ENCODE measurements at regions not wholly inside any gene's neighbourhood (a gene's known extent, or its start where the extent isn't known, plus 50 kb on each side); places are given as distances from the start of the nearest gene placed in this dataset.
"Not testable (repeated sequence)": the region's sequence is repeated elsewhere in the genome, so short reads cannot be mapped to it uniquely, and the experiment has no call there.

- TF ChIP-seq, protein P1, sequence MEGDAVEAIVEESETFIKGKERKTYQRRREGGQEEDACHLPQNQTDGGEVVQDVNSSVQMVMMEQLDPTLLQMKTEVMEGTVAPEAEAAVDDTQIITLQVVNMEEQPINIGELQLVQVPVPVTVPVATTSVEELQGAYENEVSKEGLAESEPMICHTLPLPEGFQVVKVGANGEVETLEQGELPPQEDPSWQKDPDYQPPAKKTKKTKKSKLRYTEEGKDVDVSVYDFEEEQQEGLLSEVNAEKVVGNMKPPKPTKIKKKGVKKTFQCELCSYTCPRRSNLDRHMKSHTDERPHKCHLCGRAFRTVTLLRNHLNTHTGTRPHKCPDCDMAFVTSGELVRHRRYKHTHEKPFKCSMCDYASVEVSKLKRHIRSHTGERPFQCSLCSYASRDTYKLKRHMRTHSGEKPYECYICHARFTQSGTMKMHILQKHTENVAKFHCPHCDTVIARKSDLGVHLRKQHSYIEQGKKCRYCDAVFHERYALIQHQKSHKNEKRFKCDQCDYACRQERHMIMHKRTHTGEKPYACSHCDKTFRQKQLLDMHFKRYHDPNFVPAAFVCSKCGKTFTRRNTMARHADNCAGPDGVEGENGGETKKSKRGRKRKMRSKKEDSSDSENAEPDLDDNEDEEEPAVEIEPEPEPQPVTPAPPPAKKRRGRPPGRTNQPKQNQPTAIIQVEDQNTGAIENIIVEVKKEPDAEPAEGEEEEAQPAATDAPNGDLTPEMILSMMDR (IDR thresholded peaks at IDR 0.05; ENCODE audit: unreplicated experiment), result no peak
- no peak overlapping the region for H3K4me3 Mint-ChIP-seq
- no peak for DNase-seq (ENCODE audit: low spot score in 2 of 2, unreplicated experiment in 2 of 2)
- peaks cover 13% of the 10 kb centered on the region for H3K9me3 Mint-ChIP-seq
- no peaks in the 10 kb centered on the region for H3K36me3 Mint-ChIP-seq
- no peak overlapping the region for H3K27ac Mint-ChIP-seq
- H3K27me3 Mint-ChIP-seq (ENCODE audit: low read depth), result no peaks in the 10 kb centered on the region
- H3K4me1 Mint-ChIP-seq, result no peaks in the 10 kb centered on the region
These were observed 369.1 kb upstream of the GRM7 start for GRCh38 chr3:6491768-6492167.

DNA sequence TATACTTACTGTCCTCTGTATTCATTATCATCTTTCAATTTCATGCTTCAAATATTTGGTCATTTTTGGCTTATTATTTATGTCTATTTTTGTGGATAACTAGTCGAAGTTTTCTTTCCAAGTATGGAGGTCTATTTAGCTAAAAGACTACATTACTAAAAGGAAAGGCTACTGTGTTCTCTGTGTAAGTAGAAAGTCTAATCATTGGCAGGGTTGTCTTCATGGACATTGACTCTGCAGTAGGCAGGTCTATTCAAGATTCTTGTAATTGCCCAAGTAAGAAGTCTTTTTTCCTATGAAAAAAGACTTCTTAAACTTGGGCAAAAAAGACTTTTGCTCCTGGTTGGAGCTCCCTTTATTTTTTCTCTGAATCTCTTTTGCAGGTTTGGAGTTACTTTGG is 368.6 kb upstream of the GRM7 start:
- Mint-ChIP-seq H3K36me3 (no peaks in the 10 kb centered on the region), H3K27me3 (ENCODE audit: low read depth) (no peaks in the 10 kb centered on the region), H3K4me1 (no peaks in the 10 kb centered on the region), H3K9me3 (peaks cover 13% of the 10 kb centered on the region), H3K4me3 (no peak overlapping the region), H3K27ac (no peak overlapping the region)
- no peak for DNase-seq (ENCODE audit: low spot score in 2 of 2, unreplicated experiment in 2 of 2)
- TF ChIP-seq, protein P1 (IDR thresholded peaks at IDR 0.05; ENCODE audit: unreplicated experiment), result no peak

- not testable (repeated sequence) for DNase-seq (ENCODE audit: low spot score in 2 of 2, unreplicated experiment in 2 of 2); H3K36me3 Mint-ChIP-seq; H3K4me3 Mint-ChIP-seq; H3K27me3 Mint-ChIP-seq (ENCODE audit: low read depth); H3K9me3 Mint-ChIP-seq; H3K27ac Mint-ChIP-seq
- H3K4me1 Mint-ChIP-seq, result peaks cover 12% of the 10 kb centered on the region
These were observed 362.0 kb upstream of the GRM7 start for GRCh38 chr3:6498944-6499343.

DNA sequence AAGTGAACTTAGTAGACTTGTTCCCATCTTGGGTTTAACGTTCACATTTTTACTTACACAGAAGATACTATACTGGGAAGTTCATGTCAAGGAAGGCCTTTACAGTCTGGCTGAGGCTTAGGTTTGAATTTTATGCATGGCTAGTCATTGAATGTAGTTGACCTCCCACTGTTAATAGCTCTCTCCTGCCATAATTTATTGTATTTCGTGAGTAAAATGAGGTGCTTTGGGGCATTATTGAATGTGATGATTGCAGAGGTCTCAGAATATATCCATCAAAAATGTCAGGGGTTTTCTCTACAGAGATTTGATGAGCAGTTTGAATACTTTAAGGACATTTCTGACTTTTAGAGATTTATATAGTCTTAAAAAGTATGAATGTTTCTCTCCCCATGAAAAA is 356.6 kb upstream of the GRM7 start:
- TF ChIP-seq, protein P1 (IDR thresholded peaks at IDR 0.05; ENCODE audit: unreplicated experiment), result no peak
- H3K36me3 Mint-ChIP-seq, result no peaks in the 10 kb centered on the region
- DNase-seq (ENCODE audit: low spot score in 2 of 2, unreplicated experiment in 2 of 2), result no peak
- peaks cover 8% of the 10 kb centered on the region for H3K9me3 Mint-ChIP-seq
- H3K4me3 Mint-ChIP-seq, result no peak overlapping the region
- H3K4me1 Mint-ChIP-seq, result peaks cover 15% of the 10 kb centered on the region
- peaks cover 4% of the 10 kb centered on the region for H3K27me3 Mint-ChIP-seq (ENCODE audit: low read depth)
- no peak overlapping the region for H3K27ac Mint-ChIP-seq

- H3K4me1 Mint-ChIP-seq, result peaks cover 15% of the 10 kb centered on the region
These were observed 356.1 kb upstream of the GRM7 start for GRCh38 chr3:6504834-6505233.

GRCh38 chr3:6508410-6508759 is 352.5 kb upstream of the GRM7 start:
- Mint-ChIP-seq H3K4me1 (peaks cover 4% of the 10 kb centered on the region), H3K36me3 (no peaks in the 10 kb centered on the region), H3K27ac (no peak overlapping the region), H3K27me3 (ENCODE audit: low read depth) (no peaks in the 10 kb centered on the region), H3K9me3 (peaks cover 5% of the 10 kb centered on the region), H3K4me3 (no peak overlapping the region)
- DNase-seq (ENCODE audit: low spot score in 2 of 2, unreplicated experiment in 2 of 2), result no peak
- TF ChIP-seq, protein P1 (IDR thresholded peaks at IDR 0.05; ENCODE audit: unreplicated experiment), result no peak

More at GRCh38 chr3:6504834-6505233, 356.1 kb upstream of the GRM7 start:
- no peak for DNase-seq (ENCODE audit: low spot score in 2 of 2, unreplicated experiment in 2 of 2)
- H3K36me3 Mint-ChIP-seq, result no peaks in the 10 kb centered on the region
- H3K9me3 Mint-ChIP-seq, result peaks cover 5% of the 10 kb centered on the region
- TF ChIP-seq, protein P1 (IDR thresholded peaks at IDR 0.05; ENCODE audit: unreplicated experiment), result no peak
- no peak overlapping the region for H3K27ac Mint-ChIP-seq
- H3K4me3 Mint-ChIP-seq, result no peak overlapping the region
- H3K27me3 Mint-ChIP-seq (ENCODE audit: low read depth), result peaks cover 3% of the 10 kb centered on the region

Measured in mesothelial cell of epicardium (in vitro differentiated cells).